Testis (tissue), 2 donors: ENCODE measurements at regions not wholly inside any gene's neighbourhood (a gene's known extent, or its start where the extent isn't known, plus 50 kb on each side); places are given as distances from the start of the nearest gene placed in this dataset.

ENCODE experiments used
- POLR2A ChIP-seq: fragments of 450-650 bp; IDR thresholded peaks from one replicate; pipeline ENCODE4 v1.6.1; 2017; ENCODE audit warnings: antibody characterized with exemption, mild to moderate bottlenecking, moderate library complexity
- TF ChIP-seq, protein P1 (sequence below), 3 experiments: fragments of 450-650 bp in 2 of 3; fragments of 200-600 bp in 1 of 3; sonication (generic) in 1 of 3; IDR thresholded peaks; one replicate each; pipeline ENCODE4 v1.5.1; 2016 to 2019; ENCODE audit warnings: antibody characterized with exemption in 3 of 3, mild to moderate bottlenecking in 2 of 3, moderate library complexity in 1 of 3

DNA sequence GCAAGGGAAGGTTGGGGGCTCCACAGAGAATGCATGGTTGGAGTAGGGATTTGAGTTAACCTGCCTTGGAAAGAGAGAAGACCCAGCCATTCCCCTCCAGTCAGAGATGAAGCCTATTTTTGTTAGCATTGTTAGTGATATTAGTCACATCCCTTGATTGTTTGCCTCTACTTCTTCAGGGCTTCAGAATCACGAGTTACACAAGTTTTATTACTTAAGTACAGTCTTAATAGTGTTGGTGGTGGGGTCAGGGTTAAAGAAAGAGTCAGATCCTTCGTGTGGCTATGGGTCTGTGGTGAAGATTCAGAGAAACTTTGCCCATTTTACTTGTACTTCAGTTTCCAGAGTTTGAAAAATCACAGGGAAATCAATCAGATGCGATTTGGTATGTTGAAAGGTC, 363.1 kb downstream of the LRIG3 start:
- TF ChIP-seq, protein P1, sequence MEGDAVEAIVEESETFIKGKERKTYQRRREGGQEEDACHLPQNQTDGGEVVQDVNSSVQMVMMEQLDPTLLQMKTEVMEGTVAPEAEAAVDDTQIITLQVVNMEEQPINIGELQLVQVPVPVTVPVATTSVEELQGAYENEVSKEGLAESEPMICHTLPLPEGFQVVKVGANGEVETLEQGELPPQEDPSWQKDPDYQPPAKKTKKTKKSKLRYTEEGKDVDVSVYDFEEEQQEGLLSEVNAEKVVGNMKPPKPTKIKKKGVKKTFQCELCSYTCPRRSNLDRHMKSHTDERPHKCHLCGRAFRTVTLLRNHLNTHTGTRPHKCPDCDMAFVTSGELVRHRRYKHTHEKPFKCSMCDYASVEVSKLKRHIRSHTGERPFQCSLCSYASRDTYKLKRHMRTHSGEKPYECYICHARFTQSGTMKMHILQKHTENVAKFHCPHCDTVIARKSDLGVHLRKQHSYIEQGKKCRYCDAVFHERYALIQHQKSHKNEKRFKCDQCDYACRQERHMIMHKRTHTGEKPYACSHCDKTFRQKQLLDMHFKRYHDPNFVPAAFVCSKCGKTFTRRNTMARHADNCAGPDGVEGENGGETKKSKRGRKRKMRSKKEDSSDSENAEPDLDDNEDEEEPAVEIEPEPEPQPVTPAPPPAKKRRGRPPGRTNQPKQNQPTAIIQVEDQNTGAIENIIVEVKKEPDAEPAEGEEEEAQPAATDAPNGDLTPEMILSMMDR (IDR thresholded peaks at IDR 0.05), result no peak
- no peak for TF ChIP-seq POLR2A
